Loucy (cell line): ENCODE measurements at regions not wholly inside any gene's neighbourhood (a gene's known extent, or its start where the extent isn't known, plus 50 kb on each side); places are given as distances from the start of the nearest gene placed in this dataset.
A peak's percentile ranks its signal among the peaks of the same experiment; 100 is the strongest.
"Not testable (repeated sequence)": the region's sequence is repeated elsewhere in the genome, so short reads cannot be mapped to it uniquely, and the experiment has no call there.

ENCODE experiments used
- H2AFZ ChIP-seq: fragments of 200-600 bp; sonication (generic); 2 replicates; pipeline ENCODE4 v1.6.0; 2016; ENCODE audit warnings: antibody characterized with exemption, mild to moderate bottlenecking, low read length, moderate library complexity
- H3F3A ChIP-seq: fragments of 200-600 bp; 2 replicates; pipeline ENCODE4 v1.6.0; 2016; ENCODE audit warnings: antibody characterized with exemption, low read depth, mild to moderate bottlenecking
- H3K27me3 ChIP-seq: fragments of 200-600 bp; sonication (generic); 2 replicates; pipeline ENCODE4 v1.6.1; 2014; ENCODE audit warnings: low read length, mild to moderate bottlenecking; ENCODE audit not compliant: insufficient read depth, poor library complexity, severe bottlenecking
- H3K36me3 ChIP-seq: fragments of 200-600 bp; sonication (generic); 2 replicates; pipeline ENCODE4 v1.6.1; 2016; ENCODE audit warnings: low read length; ENCODE audit not compliant: insufficient read depth
- H3K4me1 ChIP-seq: fragments of 200-600 bp; sonication (generic); 2 replicates; pipeline ENCODE4 v1.5.1; 2014; ENCODE audit warnings: low read length, mild to moderate bottlenecking; ENCODE audit not compliant: insufficient read depth, poor library complexity, severe bottlenecking
- H3K4me2 ChIP-seq: fragments of 200-600 bp; sonication (generic); 2 replicates; pipeline ENCODE4 v1.6.0; 2014; ENCODE audit warnings: antibody characterized with exemption, low read length, low read depth, mild to moderate bottlenecking; ENCODE audit not compliant: poor library complexity, severe bottlenecking
- H3K4me3 ChIP-seq: fragments of 200-600 bp; sonication (generic); 2 replicates; pipeline ENCODE4 v1.5.1; 2014; ENCODE audit warnings: low read length, mild to moderate bottlenecking, mixed read lengths; ENCODE audit not compliant: poor library complexity, severe bottlenecking
- H3K79me2 ChIP-seq: fragments of 200-600 bp; sonication (generic); 2 replicates; pipeline ENCODE4 v1.6.1; 2014; ENCODE audit warnings: low read length; ENCODE audit not compliant: insufficient read depth
- H3K9ac ChIP-seq: fragments of 200-600 bp; sonication (generic); 2 replicates; pipeline ENCODE4 v1.6.0; 2014; ENCODE audit warnings: mild to moderate bottlenecking, low read depth, low read length, moderate library complexity; ENCODE audit not compliant: poor library complexity, severe bottlenecking
- H3K9me2 ChIP-seq: fragments of 200-600 bp; sonication (generic); replicated peaks from 2 replicates; pipeline ENCODE4 v1.6.1; 2016; ENCODE audit warnings: low read depth, low read length, mixed read lengths
- H3K9me3 ChIP-seq: fragments of 200-600 bp; sonication (generic); 2 replicates; pipeline ENCODE4 v1.6.1; 2014; ENCODE audit warnings: mild to moderate bottlenecking, antibody characterized with exemption, low read length, low read depth; ENCODE audit not compliant: insufficient read depth
- H4K20me1 ChIP-seq: fragments of 200-600 bp; sonication (generic); 2 replicates; pipeline ENCODE4 v1.6.0; 2014; ENCODE audit warnings: antibody characterized with exemption, low read length, mild to moderate bottlenecking; ENCODE audit not compliant: insufficient read depth, poor library complexity, severe bottlenecking
- CTCF ChIP-seq: fragments of 200-600 bp; sonication (generic); conservative IDR thresholded peaks from 2 replicates; pipeline ENCODE4 v1.5.1; 2014; ENCODE audit warnings: mild to moderate bottlenecking, antibody characterized with exemption, low read length
- EZH2phosphoT487 ChIP-seq: fragments of 200-600 bp; IDR thresholded peaks from 2 replicates; pipeline ENCODE4 v1.6.1; 2018; ENCODE audit warnings: antibody characterized with exemption, mild to moderate bottlenecking, moderate library complexity, borderline replicate concordance

GRCh38 chr5:116951219-116951618 is 376.6 kb upstream of the SEMA6A start:
- no peaks in the 10 kb centered on the region for H3K36me3 ChIP-seq
- no peak overlapping the region for H2AFZ ChIP-seq
- no peaks in the 10 kb centered on the region for H3K27me3 ChIP-seq
- no peaks in the 10 kb centered on the region for H3K9me3 ChIP-seq
- H3F3A ChIP-seq, result no peaks in the 10 kb centered on the region
- H3K79me2 ChIP-seq, result no peaks in the 10 kb centered on the region
- H3K9ac ChIP-seq, result no peak overlapping the region
- H3K4me3 ChIP-seq, result no peak overlapping the region
- H4K20me1 ChIP-seq, result no peaks in the 10 kb centered on the region
- TF ChIP-seq EZH2phosphoT487 (no peak), CTCF (no peak)
- no peaks in the 10 kb centered on the region for H3K9me2 ChIP-seq
- H3K4me2 ChIP-seq, result no peak overlapping the region
- H3K4me1 ChIP-seq, result no peaks in the 10 kb centered on the region

- Histone ChIP-seq H4K20me1 (no peaks in the 10 kb centered on the region), H3K36me3 (no peaks in the 10 kb centered on the region), H3K9me2 (no peaks in the 10 kb centered on the region), H3K79me2 (no peaks in the 10 kb centered on the region), H3K27me3 (no peaks in the 10 kb centered on the region), H3F3A (no peaks in the 10 kb centered on the region), H3K4me2 (peak overlapping the region; percentile 39), H2AFZ (peak overlapping the region; percentile 69; the same call in 1 of the 2 replicates), H3K4me3 (peak overlapping the region; percentile 7), H3K9ac (no peak overlapping the region), H3K4me1 (no peaks in the 10 kb centered on the region), H3K9me3 (no peaks in the 10 kb centered on the region)
- TF ChIP-seq CTCF (peak; percentile 70), EZH2phosphoT487 (no peak)
These were observed 373.3 kb upstream of the SEMA6A start for GRCh38 chr5:116947691-116948528.

- not testable (repeated sequence) for H3K79me2 ChIP-seq, H3K4me3 ChIP-seq, H3K9ac ChIP-seq, H3K4me1 ChIP-seq, H3F3A ChIP-seq, H3K9me2 ChIP-seq, H3K27me3 ChIP-seq, H4K20me1 ChIP-seq, H3K4me2 ChIP-seq, H3K36me3 ChIP-seq, H2AFZ ChIP-seq, H3K9me3 ChIP-seq
These were observed 371.2 kb upstream of the SEMA6A start for GRCh38 chr5:116945613-116946382.
